Right lobe of liver (tissue), 4 donors: ENCODE measurements at regions not wholly inside any gene's neighbourhood (a gene's known extent, or its start where the extent isn't known, plus 50 kb on each side); places are given as distances from the start of the nearest gene placed in this dataset.

Experiments used
- POLR2A ChIP-seq: fragments of 450-650 bp; IDR thresholded peaks from one replicate; pipeline ENCODE4 v1.6.1; 2017; ENCODE audit warnings: antibody characterized with exemption, mild to moderate bottlenecking
- TF ChIP-seq, protein P1 (sequence below), 4 donors: fragments of 200-600 bp in 3 of 4; fragments of 450-650 bp in 1 of 4; IDR thresholded peaks; one replicate each; pipeline versions ENCODE4 v1.5.1 to v1.8.0; 2016 to 2022; ENCODE audit warnings: antibody characterized with exemption in 4 of 4, mild to moderate bottlenecking in 2 of 4
- donor health status: DM: no; HTN: no; CAD: no.
- donor health status: DM: no; HTN: no; CAD: no.
- donor health status: DM: no; HTN: yes; CAD: no.

DNA sequence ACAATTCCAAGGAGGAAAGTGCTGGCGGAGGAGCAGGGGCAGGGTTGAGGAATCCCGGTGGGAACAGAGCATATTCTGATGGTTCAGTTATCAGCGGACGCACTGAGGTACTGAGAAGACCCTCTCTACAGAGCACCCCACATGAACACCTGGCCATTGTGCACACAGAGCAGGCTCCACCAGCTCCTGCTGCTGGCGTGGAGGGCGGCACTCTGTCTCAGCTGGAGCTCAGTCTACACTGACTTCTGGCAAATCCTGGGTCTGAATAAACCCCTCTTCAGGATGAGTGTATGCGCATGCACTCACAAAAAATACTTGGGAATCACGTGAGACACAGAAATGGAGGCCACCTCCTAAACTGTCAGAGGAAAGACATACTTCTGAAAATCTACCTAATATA is 114.4 kb upstream of the IRS2 start:
- TF ChIP-seq, protein P1, sequence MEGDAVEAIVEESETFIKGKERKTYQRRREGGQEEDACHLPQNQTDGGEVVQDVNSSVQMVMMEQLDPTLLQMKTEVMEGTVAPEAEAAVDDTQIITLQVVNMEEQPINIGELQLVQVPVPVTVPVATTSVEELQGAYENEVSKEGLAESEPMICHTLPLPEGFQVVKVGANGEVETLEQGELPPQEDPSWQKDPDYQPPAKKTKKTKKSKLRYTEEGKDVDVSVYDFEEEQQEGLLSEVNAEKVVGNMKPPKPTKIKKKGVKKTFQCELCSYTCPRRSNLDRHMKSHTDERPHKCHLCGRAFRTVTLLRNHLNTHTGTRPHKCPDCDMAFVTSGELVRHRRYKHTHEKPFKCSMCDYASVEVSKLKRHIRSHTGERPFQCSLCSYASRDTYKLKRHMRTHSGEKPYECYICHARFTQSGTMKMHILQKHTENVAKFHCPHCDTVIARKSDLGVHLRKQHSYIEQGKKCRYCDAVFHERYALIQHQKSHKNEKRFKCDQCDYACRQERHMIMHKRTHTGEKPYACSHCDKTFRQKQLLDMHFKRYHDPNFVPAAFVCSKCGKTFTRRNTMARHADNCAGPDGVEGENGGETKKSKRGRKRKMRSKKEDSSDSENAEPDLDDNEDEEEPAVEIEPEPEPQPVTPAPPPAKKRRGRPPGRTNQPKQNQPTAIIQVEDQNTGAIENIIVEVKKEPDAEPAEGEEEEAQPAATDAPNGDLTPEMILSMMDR (IDR thresholded peaks at IDR 0.05), result no peak
- no peak for TF ChIP-seq POLR2A
